ENCODE measurements at regions not wholly inside any gene's neighbourhood (a gene's known extent, or its start where the extent isn't known, plus 50 kb on each side); places are given as distances from the start of the nearest gene placed in this dataset.

GRCh38 chr2:212712991-212713390 lies 174.4 kb upstream of the ERBB4 start:
- no peak for TF ChIP-seq CTCF (IDR thresholded peaks at IDR 0.05)

- TF ChIP-seq CTCF (IDR thresholded peaks at IDR 0.05): no peak
Measured at GRCh38 chr2:212712466-212712865, 173.9 kb upstream of the ERBB4 start.

GRCh38 chr2:212711856-212712255 lies 173.3 kb upstream of the ERBB4 start:
- no peak for TF ChIP-seq CTCF (IDR thresholded peaks at IDR 0.05)

GRCh38 chr2:212709280-212709679 lies 170.7 kb upstream of the ERBB4 start:
- no peak for TF ChIP-seq CTCF (IDR thresholded peaks at IDR 0.05)

- no peak for TF ChIP-seq CTCF (IDR thresholded peaks at IDR 0.05)
Measured at GRCh38 chr2:212708355-212708754, 169.8 kb upstream of the ERBB4 start.

- no peak for TF ChIP-seq CTCF (IDR thresholded peaks at IDR 0.05)
Measured at GRCh38 chr2:212695426-212695825, 156.8 kb upstream of the ERBB4 start.

GRCh38 chr2:212694398-212694797 lies 155.8 kb upstream of the ERBB4 start:
- TF ChIP-seq CTCF (IDR thresholded peaks at IDR 0.05): no peak

GRCh38 chr2:212692466-212692865 lies 153.9 kb upstream of the ERBB4 start:
- TF ChIP-seq CTCF (IDR thresholded peaks at IDR 0.05): no peak

Data from LNCAP (cell line).